Testis (tissue), 2 donors: ENCODE measurements at regions not wholly inside any gene's neighbourhood (a gene's known extent, or its start where the extent isn't known, plus 50 kb on each side); places are given as distances from the start of the nearest gene placed in this dataset.

Experiments used
- DNase-seq: peaks from one replicate; pipeline ENCODE4 v3.0.0-alpha.2; 2019
- H3K27ac ChIP-seq, 2 donors: fragments of 200-600 bp; sonication (generic); one replicate each; pipeline ENCODE4 v1.5.1; 2019
- H3K27me3 ChIP-seq: fragments of 200-600 bp; sonication (generic); one replicate; pipeline ENCODE4 v1.5.1; 2019
- H3K36me3 ChIP-seq: fragments of 200-600 bp; sonication (generic); one replicate; pipeline ENCODE4 v1.5.1; 2017; ENCODE audit warnings: low read depth; ENCODE audit errors: missing control alignments
- H3K4me1 ChIP-seq: fragments of 200-600 bp; sonication (generic); one replicate; pipeline ENCODE4 v1.5.1; 2019
- H3K4me3 ChIP-seq, 2 donors: fragments of 200-600 bp; sonication (generic); one replicate each; pipeline ENCODE4 v1.5.1; 2017 to 2019
- H3K9me3 ChIP-seq: fragments of 200-600 bp; sonication (generic); one replicate; pipeline ENCODE4 v1.5.1; 2017
- CTCF ChIP-seq, 3 experiments: fragments of 450-650 bp in 2 of 3; fragments of 200-600 bp in 1 of 3; sonication (generic) in 1 of 3; IDR thresholded peaks; one replicate each; pipeline ENCODE4 v1.5.1; 2016 to 2019; ENCODE audit warnings: antibody characterized with exemption in 3 of 3, mild to moderate bottlenecking in 2 of 3, moderate library complexity in 1 of 3
- POLR2A ChIP-seq: fragments of 450-650 bp; IDR thresholded peaks from one replicate; pipeline ENCODE4 v1.6.1; 2017; ENCODE audit warnings: antibody characterized with exemption, mild to moderate bottlenecking, moderate library complexity
- WGBS, 2 donors: methylation state at CpG; one replicate each; pipeline ENCODE4 v1.1.5; 2018; 5-methylcytosine and 5-hydroxymethylcytosine counted together
- intact Hi-C: fragments of 100-400 bp; cut with DNase I; formaldehyde crosslinking; loops from one replicate; pipeline ENCODE4 v1.15.1; 2023; ENCODE audit warnings: low total_unique reads

- WGBS, 2 donors = 58 to 88% methylated on average over 1 of the region's 1 CpG
- TF ChIP-seq POLR2A = no peak
- no peaks in the 10 kb centered on the region for H3K9me3 ChIP-seq
- H3K27ac ChIP-seq = no peak overlapping the region
- DNase-seq = no peak
- H3K4me1 ChIP-seq = no peaks in the 10 kb centered on the region
- intact Hi-C loops = no loop called here
- no peaks in the 10 kb centered on the region for H3K27me3 ChIP-seq
- H3K4me3 ChIP-seq = no peak overlapping the region
- H3K36me3 ChIP-seq = no peaks in the 10 kb centered on the region
Measured at GRCh38 chr2:35933031-35933430, 422.5 kb upstream of the CRIM1 start.

- no peak overlapping the region for H3K4me3 ChIP-seq
- no peaks in the 10 kb centered on the region for H3K9me3 ChIP-seq
- no peak for DNase-seq
- WGBS, 2 donors = 79% methylated on average over 5 of the region's 5 CpGs
- intact Hi-C loops = no loop called here
- H3K27ac ChIP-seq = no peak overlapping the region
- TF ChIP-seq POLR2A = no peak
- no peak for TF ChIP-seq CTCF (IDR thresholded peaks at IDR 0.05)
- no peaks in the 10 kb centered on the region for H3K4me1 ChIP-seq
- no peaks in the 10 kb centered on the region for H3K27me3 ChIP-seq
- no peaks in the 10 kb centered on the region for H3K36me3 ChIP-seq
Measured at GRCh38 chr2:35932276-35932963, 423.2 kb upstream of the CRIM1 start.

GRCh38 chr2:35931626-35932025, 424.0 kb upstream of the CRIM1 start:
- DNase-seq = no peak
- Histone ChIP-seq H3K36me3 (no peaks in the 10 kb centered on the region), H3K27ac (no peak overlapping the region), H3K4me1 (no peaks in the 10 kb centered on the region), H3K27me3 (no peaks in the 10 kb centered on the region), H3K9me3 (no peaks in the 10 kb centered on the region), H3K4me3 (no peak overlapping the region)
- 95 to 96% methylated on average over 4 of the region's 4 CpGs for WGBS, 2 donors
- intact Hi-C loops = no loop called here
- no peak for TF ChIP-seq POLR2A
- no peak for TF ChIP-seq CTCF (IDR thresholded peaks at IDR 0.05)

GRCh38 chr2:35931115-35931514, 424.5 kb upstream of the CRIM1 start:
- Histone ChIP-seq H3K4me3 (no peak overlapping the region), H3K36me3 (no peaks in the 10 kb centered on the region), H3K27ac (no peak overlapping the region), H3K4me1 (no peaks in the 10 kb centered on the region), H3K9me3 (no peaks in the 10 kb centered on the region), H3K27me3 (no peaks in the 10 kb centered on the region)
- DNase-seq = no peak
- intact Hi-C loops = no loop called here
- TF ChIP-seq CTCF (IDR thresholded peaks at IDR 0.05) = no peak
- no peak for TF ChIP-seq POLR2A
- WGBS, 2 donors = 84 to 91% methylated on average over 5 of the region's 5 CpGs

GRCh38 chr2:35929551-35929950, 426.0 kb upstream of the CRIM1 start:
- Histone ChIP-seq H3K27me3 (no peaks in the 10 kb centered on the region), H3K4me3 (no peak overlapping the region), H3K9me3 (no peaks in the 10 kb centered on the region), H3K27ac (no peak overlapping the region), H3K36me3 (no peaks in the 10 kb centered on the region), H3K4me1 (no peaks in the 10 kb centered on the region)
- 91 to 100% methylated on average over 2 of the region's 2 CpGs for WGBS, 2 donors
- no peak for DNase-seq
- TF ChIP-seq POLR2A (no peak), CTCF (IDR thresholded peaks at IDR 0.05) (no peak)
- intact Hi-C loops = no loop called here
